HG03378 (cell line): ENCODE measurements at regions not wholly inside any gene's neighbourhood (a gene's known extent, or its start where the extent isn't known, plus 50 kb on each side); places are given as distances from the start of the nearest gene placed in this dataset.

Source experiments
- ATAC-seq: cut with Tn5 transposase; IDR thresholded peaks from one replicate; pipeline ENCODE4 v1.9.1; 2021; ENCODE audit warnings: mild to moderate bottlenecking, moderate library complexity; ENCODE audit not compliant: unreplicated experiment

DNA sequence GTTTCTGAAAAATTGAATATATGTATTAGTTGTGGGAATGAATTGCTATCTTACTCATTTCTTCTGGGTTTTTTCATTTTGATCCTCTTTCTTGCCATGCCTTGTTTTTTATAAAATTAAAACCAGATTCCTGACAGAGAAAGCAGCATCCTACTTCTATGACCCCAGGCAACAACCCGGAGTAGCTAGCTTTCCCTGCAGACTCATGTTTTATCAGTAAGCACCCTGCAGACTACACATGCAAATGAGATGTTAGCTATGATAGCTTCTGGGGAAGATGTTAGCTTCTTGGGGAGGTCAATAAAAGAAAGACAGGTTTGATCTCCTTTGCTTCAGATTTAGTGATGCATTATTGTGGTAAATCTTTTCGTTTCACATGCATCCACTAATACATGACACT is 1598.6 kb downstream of the SLITRK5 start:
- ATAC-seq = no peak

- no peak for ATAC-seq
These were observed 1599.6 kb downstream of the SLITRK5 start for GRCh38 chr13:89270736-89271135.

DNA sequence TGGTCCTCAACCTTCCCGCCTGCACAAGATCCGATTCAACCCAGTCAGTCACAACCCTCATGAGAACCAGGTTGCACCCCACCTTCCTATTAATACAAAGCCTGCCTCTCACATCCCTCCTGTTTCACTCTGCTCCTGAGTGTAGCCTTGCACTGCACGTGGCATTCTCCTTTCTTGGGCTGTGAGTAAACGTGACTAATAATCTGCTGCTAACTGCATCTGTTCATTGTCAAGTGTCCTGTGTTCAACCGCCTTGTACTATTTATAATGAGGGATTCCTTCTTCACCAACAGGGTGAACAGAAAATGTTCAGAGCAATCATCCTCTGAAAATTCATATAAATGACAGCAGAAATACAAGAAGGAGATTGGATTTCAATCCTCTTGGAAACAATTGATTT is 1608.2 kb downstream of the SLITRK5 start:
- no peak for ATAC-seq

- ATAC-seq = no peak
These were observed 1610.2 kb downstream of the SLITRK5 start for GRCh38 chr13:89281331-89281730.

DNA sequence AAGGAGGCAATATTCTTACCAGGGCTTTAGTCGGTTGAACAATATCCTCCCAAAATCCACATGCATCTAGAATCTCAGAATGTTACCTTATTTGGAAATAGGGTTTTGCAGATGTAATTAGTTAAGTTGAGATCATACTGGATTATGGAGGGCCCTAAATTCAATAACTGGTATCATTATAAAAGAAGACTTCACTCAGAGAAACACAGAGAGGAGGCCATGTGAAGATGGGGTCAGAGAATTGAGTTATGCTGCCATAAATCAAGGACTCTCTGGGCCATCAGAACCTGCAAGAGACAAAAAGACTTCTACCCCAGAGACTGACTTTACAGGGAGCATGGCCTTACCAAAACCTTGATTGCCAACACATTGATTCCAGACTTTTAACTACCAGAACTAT is 1611.1 kb downstream of the SLITRK5 start:
- ATAC-seq = no peak

DNA sequence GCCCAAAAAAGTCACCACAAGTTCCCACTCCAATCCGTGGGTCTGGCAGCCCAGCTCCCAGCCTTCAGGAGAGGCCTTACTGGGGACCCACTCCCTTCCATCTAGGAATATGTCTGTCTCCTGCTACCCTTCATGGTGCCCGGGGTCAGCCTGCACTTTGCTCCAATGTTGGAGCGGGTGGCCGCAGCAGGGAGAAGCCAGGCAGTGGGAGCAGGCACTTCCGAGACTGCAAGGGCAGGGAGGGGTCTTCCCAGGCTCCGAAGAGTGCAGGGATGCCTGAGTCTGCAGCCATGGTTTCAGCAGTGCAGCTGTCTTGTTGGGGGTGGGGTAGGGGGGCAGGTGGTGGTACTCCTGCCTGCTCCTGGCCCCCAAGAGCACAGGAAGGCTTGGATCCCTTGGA is 1616.2 kb downstream of the SLITRK5 start:
- no peak for ATAC-seq

DNA sequence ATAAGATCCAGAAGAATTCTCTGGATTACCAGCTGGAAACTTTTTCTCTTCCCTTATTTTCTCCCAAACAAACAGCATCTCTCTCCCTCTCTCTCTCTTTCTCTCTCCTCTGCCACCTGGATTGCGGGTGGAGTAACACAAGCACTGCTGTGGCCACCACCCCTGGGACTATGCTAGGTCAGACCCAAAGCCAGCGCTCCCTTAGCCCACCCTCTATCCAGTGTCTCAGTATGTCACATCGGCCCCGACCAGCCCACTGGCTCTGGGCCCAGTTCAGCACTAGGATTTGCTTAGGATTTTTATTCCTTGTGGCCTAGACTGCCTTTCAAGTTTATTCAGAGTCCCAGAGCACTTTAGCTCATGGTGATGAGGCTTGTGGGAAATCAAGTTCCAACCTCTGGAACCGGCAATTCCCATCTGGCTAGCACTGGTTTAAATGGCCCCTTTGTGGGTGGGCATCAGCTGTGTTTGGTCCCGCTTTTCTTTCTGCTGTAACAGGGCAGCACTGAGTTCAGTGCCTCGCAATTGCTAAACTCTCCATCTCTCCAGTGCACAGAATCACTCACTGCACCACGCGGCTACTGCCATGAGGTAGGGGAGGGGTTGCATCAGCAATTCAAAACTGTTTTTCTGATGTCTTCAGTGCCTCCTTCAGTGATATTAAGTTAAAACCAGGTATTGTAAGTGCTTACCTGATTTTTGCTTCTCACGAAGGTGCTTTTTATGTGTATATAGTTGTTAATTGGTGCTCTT is 1623.1 kb downstream of the SLITRK5 start:
- ATAC-seq = no peak

DNA sequence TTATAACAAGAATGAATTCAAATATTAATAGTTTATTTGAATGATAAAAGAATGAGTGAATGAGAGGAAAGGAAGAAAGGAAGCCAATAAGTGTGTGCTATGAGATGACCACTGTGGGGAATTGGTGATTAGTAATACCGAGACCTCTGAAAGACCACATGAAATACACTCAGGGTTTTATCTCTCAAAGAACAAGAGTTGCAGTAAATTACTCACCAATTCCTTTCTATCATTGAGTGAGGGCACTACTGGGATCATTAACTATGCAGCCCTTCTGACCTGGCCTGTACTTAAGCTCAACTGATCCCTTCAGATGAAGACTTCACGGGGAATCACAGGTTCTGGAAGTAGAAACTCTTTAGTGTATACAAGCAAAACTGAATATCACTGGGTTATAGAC is 1636.1 kb downstream of the SLITRK5 start:
- peak; percentile 47 for ATAC-seq

GRCh38 chr13:89310943-89311672 is 1639.9 kb downstream of the SLITRK5 start:
- ATAC-seq = no peak

DNA sequence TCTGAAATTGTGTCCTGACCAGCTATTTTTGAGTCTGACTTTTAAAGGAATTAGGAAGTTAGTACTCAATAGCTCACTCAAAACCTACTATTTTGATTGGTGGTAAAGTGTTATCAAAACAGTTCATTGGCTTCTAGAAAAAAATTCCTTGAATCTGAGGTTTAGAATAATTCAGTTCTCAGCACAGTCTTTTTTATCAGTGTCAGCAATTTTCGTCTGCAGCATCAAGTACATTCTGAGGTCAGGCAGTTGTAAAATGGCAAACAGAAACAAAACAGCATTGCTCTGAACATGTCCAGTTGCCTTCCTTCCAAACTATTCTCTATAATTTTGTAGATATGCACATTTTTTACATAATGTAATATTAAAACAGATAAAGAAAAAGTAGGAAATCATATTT is 1644.1 kb downstream of the SLITRK5 start:
- ATAC-seq = no peak

GRCh38 chr13:89322466-89322865 is 1651.3 kb downstream of the SLITRK5 start:
- no peak for ATAC-seq

GRCh38 chr13:89324582-89324981 is 1653.4 kb downstream of the SLITRK5 start:
- ATAC-seq = no peak

DNA sequence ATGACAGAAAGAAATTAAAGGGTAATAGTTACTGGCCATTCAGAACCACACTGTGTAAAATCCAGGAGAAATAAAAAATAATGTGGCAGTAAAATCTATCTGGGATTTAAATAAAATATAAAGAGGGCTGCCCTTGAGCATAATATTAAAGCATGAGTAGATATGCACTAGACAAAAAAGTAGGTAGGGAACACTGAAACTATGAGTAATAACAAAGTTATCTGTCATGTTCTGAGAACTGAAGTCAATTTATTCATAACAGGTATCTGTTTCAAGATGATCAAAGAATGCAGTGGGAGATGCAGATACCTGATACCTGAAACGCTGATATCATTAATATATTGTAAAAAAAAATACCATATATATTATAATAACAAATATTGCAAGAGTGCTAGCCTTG is 1672.0 kb downstream of the SLITRK5 start:
- no peak for ATAC-seq

DNA sequence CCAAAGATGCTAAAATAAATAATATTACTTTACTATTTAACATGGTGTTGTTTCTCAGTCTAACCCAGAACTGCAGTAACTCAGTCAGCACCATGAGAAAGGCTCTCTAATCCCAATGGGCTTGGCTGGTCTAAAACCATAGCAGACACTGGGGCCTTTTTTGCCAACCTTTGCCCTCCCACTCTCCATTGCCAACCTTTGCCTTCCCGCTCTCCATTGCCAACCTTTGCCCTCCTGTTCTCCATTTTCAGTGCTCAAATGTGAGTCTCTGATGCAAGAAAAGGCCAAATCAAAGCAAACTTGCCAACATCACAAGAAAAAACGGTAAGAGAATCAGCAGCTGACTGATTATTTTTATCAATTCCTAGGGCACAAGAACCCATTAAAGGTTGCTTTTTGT is 1681.2 kb downstream of the SLITRK5 start:
- no peak for ATAC-seq

DNA sequence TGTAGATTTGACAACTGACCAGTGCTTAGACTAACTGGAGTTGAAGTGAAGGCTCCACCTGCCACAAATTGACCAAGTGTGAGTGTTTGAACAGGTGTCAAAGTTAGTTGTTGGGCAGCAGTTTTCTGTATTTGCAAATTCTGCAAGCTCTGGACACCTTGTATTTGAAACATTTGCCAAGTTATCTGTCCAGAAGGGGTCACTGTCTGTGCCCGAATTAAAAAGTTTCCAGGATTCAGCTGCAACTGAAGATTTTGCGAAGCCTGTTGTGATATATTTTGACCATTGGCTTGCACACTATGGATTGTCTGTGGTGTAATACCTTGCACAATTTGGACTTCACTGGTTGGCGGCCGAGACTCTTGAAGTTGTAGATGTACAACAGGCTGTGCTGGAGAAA is 1690.7 kb downstream of the SLITRK5 start:
- no peak for ATAC-seq

DNA sequence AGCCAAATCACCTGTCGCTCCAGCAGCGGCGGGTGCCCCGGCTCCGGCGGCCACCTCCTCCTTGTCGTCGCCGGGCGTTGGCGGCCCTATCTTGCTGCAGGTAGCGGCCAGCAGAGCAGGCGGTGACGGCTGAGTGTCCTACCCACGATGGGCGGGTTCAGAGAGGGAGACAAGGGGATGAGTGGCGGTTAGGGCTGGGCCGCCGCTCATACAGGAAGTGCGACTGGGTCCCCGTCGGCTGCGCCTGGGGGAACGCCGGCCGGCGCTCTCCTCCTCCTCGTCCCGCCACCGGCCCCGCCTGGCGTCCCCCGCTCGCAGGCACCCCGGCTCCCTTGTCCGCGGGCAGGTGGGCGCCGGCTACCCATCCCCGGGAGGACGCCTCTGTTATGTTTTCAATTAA is 1692.0 kb downstream of the SLITRK5 start:
- no peak for ATAC-seq

DNA sequence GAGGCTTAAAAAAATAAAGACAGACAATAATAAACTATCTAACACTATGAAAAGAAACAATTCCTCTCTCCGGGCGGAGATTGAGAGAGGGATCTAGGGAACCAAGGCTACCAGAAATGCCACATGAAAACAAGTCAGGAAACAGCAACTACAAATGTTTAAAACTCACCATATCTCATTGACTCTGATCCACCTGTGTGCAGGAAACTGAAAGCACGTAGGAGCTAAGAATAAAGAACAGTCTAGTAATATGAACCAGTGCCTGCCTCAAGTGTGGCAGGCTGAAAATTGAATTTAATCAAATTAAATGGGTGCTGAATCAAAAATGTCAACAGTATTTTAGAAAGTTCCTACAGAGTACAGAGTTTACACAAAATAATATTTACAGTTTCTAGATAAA is 1701.0 kb downstream of the SLITRK5 start:
- no peak for ATAC-seq

DNA sequence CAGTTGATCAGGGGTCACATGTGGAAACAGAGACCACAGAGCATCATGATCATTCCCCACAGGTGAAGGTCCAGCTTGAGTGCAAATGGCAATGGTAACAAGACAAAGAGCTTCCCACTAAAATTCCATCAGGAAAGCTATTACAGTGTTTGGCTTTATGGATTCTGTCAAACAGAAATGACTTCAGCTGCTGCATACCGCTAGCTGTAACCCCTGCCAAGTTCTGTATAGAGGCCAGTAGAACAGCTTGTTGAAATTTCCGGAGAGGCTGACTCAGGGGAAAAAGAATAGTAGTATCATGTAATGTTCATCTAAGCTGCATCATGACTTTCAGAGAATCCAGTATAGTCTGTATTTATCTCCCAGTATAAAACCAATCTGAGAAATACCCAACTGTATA is 1704.7 kb downstream of the SLITRK5 start:
- no peak for ATAC-seq

DNA sequence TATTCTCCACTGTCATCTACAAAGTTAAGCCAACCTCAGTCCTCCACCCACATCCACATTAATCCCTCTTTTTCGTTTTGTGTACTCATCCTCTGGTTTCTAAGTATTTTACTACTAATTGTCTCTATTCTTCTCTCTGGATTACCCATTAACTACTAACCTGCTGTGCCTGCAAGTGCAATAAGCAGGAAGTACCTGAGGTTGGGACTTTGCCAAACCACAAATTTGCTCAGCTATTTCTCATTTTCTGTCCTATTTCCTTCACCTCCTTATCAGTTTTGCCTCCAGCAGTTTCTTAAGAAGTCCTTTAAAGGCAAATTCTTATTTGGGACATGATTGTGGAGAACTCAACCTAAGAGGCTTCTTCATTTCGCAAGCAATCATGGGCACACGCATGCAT is 1708.9 kb downstream of the SLITRK5 start:
- ATAC-seq = no peak

DNA sequence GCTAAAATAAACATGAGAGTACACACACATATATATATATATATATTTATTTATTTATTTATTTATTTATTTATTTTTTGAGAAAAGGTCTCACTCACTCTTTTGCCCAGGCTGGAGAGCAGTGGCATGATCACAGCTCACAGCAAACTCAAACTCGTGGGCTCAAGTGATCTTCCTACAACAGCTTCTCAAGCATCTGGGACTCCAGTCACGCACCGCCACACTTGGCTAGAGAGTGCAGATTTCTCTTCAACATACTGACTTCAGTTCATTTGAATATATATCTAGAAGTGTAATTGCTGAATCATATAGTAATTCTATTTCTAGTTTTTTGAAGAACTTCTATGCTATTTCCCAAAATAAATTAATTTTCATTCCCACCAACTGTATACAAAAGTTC is 1711.8 kb downstream of the SLITRK5 start:
- ATAC-seq = no peak

- ATAC-seq = no peak
These were observed 1712.7 kb downstream of the SLITRK5 start for GRCh38 chr13:89383891-89384290.

- ATAC-seq = no peak
These were observed 1722.7 kb downstream of the SLITRK5 start for GRCh38 chr13:89393758-89394304.
